Neuron (in vitro differentiated cells): ENCODE measurements at regions not wholly inside any gene's neighbourhood (a gene's known extent, or its start where the extent isn't known, plus 50 kb on each side); places are given as distances from the start of the nearest gene placed in this dataset.

Experiments
- H2AFZ ChIP-seq: one replicate; pipeline ENCODE4 v1.6.1; 2013; ENCODE audit warnings: low read depth, mild to moderate bottlenecking, inconsistent platforms, low read length, moderate library complexity
- H3K27me3 ChIP-seq: one replicate; pipeline ENCODE4 v1.6.1; 2013; ENCODE audit warnings: low read length; ENCODE audit not compliant: insufficient read depth
- H3K36me3 ChIP-seq: one replicate; pipeline ENCODE4 v1.6.1; 2013; ENCODE audit warnings: low read length; ENCODE audit not compliant: insufficient read depth
- H3K4me1 ChIP-seq: one replicate; pipeline ENCODE4 v1.6.1; 2013; ENCODE audit warnings: low read length; ENCODE audit not compliant: insufficient read depth
- H3K4me3 ChIP-seq: 2 replicates; pipeline ENCODE4 v1.5.1; 2013; ENCODE audit warnings: mild to moderate bottlenecking, low read length, moderate library complexity
- H3K9me3 ChIP-seq: one replicate; pipeline ENCODE4 v1.6.1; 2013; ENCODE audit warnings: low read length

- Histone ChIP-seq H3K27me3 (no peaks in the 10 kb centered on the region), H3K4me3 (peak overlapping the region; percentile 99), H3K36me3 (no peaks in the 10 kb centered on the region), H3K4me1 (peaks cover 51% of the 10 kb centered on the region), H3K9me3 (no peaks in the 10 kb centered on the region), H2AFZ (no peak overlapping the region)
Observed at GRCh38 chr17:81345228-81346089, 49.8 kb upstream of the BAHCC1 start.
